Hematopoietic multipotent progenitor cell treated with erythropoietin and hydrocortisone succinate and interleukin-3 and kit ligand, for 17 days (in vitro differentiated cells): ENCODE measurements at regions not wholly inside any gene's neighbourhood (a gene's known extent, or its start where the extent isn't known, plus 50 kb on each side); places are given as distances from the start of the nearest gene placed in this dataset.

Experiments used
- DNase-seq: peaks from one replicate; pipeline ENCODE4 v3.0.0-alpha.2; 2015; ENCODE audit warnings: low spot score

DNA sequence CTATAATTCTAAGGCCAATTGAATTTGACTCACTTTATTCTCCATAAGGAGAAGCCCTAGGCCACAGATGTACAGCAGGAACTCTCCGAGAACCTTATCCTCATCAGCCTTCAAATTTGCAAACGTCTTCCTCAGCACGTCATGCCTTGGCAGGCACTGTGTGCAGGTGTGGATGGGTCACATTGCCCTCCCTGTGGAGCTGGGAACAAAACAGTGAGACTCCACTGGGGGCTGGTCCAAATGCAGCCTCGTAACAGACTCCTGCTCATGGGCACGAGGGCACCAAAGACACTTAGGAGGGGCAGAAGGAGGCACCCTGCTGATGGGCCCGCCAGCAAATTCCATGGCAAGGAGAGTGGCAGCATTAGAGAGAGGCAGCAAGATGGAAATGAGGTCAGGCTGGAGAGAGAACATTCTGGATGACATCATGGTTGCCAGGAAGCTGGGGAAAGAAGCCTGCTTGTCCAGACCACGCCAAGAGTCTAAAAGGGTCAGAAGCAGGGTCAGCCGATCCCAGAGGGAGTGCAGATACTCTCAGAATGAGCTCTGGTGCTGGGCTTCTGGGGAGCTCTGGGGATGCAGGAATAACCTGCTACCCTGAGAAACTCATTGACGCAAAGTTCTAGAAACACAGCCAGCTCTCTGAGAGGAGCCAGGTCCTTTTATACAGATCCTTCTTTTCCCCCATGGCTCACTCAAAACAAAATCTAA, 242.2 kb downstream of the B3GLCT start:
- no peak for DNase-seq

DNA sequence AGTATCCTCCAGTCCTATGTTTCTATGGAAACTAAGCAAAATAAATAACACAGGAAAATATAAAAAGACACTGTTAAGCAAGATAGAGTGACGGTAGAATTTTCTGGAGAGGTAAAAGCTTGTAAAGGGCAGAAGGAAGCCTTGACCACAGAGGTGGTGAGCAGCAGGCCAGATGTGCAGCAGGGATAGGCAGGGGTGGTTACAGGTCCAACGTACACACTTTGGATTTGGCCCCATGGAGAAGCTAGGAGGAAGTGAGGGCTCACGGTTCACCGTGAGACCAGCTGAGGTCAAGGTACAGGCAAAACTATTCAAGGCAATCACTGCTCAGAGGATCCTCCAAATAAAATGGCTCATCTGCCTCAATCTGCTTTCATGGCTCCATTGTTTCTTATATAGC, 242.8 kb downstream of the B3GLCT start:
- no peak for DNase-seq

DNA sequence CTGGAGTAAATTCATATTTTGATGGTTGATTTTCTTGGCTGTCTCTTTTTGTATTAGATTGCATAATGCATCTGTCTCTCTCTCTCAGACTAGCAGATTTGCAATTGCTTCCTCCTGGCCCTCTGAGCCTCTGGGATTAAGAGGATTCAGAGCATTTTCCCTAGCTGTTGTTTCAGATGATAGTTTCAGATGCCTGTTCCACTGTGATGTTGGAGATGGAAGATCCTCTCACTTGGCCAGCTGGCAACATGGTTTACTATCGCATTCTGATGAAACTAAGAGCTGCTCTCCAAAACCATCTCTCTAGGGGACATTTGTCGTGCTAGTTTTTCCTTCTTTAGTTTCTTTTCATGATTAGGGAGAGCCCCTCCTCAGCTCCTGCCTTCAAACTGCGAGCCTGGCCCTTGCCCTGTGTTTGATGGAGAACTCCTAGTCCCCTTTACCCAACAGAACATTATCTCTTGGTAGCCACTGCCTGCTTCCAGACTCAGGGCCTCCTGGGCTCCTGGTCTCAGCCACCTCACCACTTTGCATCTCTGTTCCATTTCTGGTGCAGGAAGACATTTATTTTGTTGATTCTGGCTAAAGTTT, 244.6 kb downstream of the B3GLCT start:
- DNase-seq = no peak

DNA sequence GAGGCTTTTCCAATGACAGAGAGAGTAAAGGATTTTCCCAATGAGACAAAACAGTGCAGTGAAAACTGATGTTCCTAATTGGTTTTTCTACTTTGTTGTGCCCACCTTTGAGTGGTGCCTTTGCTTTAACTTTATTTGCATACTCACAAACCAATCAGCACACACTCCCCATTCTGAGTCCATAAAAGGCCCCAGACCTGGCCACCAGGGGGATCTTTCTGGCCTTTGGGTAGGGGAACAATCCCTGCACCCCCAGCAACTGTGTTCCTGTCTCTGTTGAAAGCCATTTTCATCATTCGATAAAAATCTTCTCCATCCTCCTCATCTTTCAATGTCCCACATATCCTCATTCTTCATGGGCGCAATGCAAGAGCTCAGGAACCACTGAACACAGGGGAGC, 252.8 kb downstream of the B3GLCT start:
- no peak for DNase-seq

DNA sequence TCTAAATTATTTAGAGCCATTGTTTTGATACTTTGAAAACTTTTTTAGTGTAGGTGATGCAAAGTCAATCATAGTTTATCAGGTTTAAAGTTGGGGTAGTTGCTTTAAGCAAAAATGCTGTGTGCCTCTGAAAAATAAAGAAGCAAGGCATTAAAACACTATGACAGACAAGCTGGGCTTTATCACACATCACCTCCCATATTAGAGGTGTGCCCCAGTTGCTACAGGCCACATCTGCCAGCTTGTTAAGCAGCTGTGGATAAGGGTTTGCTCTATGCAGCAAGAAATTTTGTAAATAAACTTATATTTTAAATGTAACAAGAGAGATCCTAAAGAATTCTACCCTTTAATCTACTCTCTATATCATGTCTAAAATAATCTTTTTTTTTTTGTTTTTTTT, 255.8 kb downstream of the B3GLCT start:
- DNase-seq = no peak

DNA sequence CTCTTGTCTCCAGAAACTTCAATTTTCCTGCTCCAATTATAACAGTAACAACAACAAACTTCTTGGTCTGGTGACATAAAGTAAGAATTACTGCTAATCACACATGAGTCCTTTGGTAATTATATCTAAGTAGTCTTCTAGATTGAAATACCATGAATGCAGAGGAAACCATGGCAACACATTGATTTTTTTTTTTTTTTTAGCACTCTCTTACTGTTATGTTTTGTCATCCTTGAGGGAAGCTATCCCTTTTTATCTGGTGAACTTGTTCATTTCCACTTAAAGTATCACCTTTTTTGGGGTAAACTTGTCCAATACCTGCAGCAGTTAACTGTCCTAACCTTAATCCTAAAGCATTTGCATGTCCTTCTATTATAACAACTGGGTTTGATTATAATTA, 256.3 kb downstream of the B3GLCT start:
- DNase-seq = no peak

DNA sequence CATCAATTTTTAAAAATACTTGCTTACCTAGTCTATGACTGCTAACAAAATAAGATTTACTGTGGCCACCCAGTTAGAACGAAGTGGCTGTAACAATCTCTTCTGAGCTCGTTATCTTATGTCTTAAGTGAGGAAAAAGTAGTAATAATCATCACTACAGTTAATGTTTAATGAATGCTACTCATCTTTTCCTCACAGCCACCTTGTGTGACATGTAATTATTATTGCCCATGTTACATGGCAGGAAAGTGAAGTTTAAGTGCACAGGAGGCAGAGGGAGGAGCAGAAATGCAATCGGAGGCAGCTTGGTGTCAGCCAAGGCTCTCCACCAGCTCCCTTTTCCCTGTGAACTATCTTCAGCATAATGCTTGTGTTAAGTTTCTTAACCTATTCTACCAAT, 260.3 kb downstream of the B3GLCT start:
- DNase-seq = no peak

GRCh38 chr13:31461923-31462322, 262.1 kb downstream of the B3GLCT start:
- no peak for DNase-seq

GRCh38 chr13:31462766-31463165, 263.0 kb downstream of the B3GLCT start:
- no peak for DNase-seq

- no peak for DNase-seq
Measured at GRCh38 chr13:31468114-31468902, 268.5 kb downstream of the B3GLCT start.

DNA sequence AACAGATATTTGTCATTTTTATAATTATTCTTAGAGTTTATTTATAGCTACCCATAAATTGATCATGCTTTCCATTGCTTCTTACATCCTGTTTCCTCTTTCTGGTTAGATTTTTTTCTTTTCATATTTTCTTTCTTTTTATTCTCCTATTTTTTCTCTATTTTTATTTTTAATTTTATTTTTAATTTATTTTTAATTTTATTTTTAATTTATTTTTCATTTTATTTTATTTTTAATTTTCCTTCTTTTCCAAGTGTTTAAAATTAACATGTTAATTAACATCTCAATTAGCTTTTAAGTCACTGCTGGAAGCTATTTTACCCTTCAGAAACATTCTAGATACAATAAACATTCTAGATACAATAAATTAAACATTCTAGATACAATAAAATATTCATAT, 269.6 kb downstream of the B3GLCT start:
- DNase-seq = no peak

DNA sequence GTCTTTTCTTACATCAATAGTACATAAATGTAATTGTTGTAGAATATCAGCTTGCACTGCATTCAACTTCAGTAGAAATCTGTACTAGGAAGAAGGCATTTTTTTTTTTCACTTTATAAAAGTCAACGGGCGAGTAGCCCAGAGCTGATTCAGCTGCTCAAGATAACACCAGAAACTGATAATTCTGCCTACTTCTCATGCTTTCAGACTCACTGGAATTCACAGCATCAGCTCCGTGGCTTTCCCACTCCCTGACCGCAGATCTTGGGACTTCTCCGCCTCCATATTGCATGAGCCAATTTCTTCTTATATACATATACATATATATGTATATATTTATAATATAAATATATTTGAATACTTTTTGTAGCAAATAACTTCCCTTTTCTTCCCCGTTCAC, 263.1 kb upstream of the RXFP2 start:
- DNase-seq = no peak

DNA sequence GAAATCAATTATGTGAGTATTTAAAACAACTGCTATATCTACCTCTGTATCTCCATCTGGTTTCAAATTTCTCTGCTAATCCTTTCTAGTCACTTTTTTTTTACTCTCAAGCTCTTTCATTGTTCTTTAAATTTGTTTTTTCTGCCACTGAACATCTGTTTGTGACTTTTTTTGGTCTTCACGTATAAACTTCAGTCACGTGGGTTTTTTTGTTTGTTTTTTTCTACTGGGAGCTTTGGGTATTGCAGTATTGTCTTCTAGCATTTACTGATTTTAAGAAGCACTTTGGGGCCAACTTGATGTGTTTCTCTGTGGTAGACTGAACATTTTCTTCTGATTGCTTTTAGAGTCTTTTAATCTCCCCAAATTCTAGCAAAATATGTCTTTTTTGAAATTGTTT, 262.6 kb upstream of the RXFP2 start:
- no peak for DNase-seq

- DNase-seq = no peak
Measured at GRCh38 chr13:31477961-31478360, 261.4 kb upstream of the RXFP2 start.

DNA sequence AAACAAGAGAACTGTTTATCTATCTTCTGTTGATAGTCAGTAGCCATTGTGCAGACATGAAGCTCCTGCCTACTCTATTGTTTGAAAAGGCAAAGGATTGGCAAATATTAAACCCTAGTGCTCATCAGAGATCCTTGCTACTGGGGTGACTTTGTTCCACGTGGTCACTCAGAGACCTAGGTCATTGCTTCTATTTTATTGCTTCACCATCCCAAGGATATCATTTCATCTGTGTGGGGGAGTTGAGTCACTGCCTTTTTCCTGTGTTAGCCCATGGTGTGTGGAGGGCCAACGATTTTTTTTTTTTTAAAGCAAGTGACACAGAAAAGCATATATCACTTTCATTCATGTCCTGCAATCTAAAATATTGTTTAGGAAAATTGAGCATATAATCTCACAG, 254.1 kb upstream of the RXFP2 start:
- DNase-seq = no peak

DNA sequence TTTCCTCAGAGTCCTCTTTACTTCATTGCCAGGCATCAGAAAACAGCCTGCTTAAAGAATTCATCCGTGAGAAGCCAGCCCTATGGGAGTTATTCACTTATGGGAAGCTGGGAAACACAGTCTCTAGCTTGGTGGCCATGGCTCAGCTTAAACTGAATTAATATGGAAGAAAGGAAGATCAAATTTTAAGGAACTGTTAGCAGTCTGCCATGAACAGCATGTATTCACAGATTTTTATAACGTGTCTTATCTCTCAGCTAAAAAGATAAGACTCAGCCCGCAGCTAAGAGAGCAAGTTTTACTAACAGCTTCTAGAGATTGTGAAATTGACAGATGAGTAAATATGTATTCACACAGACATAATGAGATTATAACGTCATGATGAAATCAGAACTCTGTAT, 253.7 kb upstream of the RXFP2 start:
- no peak for DNase-seq

DNA sequence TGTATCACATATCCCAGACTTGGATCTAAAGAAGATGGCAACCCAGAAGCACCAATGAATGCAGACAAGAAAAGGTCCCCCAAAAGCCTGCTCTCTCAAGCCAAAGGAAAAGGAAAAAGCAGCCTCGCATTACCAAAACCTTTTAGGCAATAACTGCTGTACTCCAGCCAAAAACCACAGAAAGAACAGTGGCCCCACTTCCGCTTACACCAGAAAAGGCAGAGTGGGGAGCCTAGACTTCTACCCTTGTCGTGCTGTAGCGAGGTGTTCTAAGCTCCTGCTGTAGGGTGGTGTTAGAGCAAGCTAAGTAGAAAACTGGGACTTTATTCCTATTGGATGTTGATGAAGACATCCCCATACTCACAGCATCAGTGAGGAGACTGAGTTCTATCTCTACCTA, 244.0 kb upstream of the RXFP2 start:
- no peak for DNase-seq

DNA sequence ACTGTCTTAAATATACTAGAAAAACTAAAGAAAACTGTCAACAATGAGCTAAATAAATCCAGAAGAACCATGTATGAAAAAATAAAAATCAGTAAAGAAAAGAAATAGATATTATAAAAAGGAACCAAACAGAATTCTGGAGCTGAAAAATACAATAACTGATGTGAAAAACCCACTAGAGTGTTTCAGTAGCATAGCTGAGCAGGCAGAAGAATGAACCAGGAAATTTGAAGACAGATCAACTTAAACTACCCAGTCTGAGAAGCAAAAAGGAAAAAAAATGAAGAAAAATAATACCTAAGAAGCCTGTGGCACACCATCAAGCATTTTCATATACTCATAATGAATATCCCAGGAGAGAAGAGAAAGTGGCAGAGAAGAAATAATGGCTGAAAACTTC, 240.1 kb upstream of the RXFP2 start:
- no peak for DNase-seq

- no peak for DNase-seq
Measured at GRCh38 chr13:31503626-31504025, 235.7 kb upstream of the RXFP2 start.

GRCh38 chr13:31504918-31505317, 234.4 kb upstream of the RXFP2 start:
- DNase-seq = no peak

- DNase-seq = no peak
Measured at GRCh38 chr13:31512331-31512730, 227.0 kb upstream of the RXFP2 start.

DNA sequence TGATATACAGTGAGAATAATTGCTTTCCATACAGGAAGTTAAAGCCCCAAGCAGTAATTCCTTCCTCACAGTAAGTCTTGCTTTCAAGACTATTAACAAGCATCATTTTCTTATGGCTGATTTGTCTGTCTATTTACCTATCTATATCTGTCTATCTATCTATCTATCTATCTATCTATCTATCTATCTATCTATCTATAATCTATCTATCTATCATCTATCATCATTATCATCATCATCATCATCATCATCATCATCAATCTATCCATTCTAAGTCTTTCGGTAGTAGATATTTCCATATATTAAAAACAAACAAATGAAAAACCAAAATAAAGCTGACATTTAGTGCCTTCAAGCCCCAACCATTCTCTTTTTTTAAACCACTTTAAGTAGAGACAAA, 224.4 kb upstream of the RXFP2 start:
- DNase-seq = no peak

DNA sequence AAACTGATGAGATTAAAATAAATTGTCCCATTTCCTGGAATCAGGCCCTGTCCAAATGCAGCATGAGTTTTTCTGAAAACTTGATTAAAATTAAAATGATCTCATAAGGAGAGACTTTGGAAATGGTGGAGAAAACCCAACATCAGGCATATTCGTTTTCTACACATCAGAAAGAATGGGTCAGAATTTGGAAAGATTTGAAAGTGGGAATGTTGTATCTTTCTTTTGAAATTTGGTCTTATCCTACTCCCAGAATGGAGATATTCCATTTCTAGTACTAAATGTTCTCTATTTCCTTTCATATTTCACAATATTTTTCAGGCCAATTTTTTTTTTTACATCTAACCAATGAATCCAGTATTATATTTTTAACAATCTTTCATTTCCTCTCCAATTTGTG, 223.9 kb upstream of the RXFP2 start:
- no peak for DNase-seq

DNA sequence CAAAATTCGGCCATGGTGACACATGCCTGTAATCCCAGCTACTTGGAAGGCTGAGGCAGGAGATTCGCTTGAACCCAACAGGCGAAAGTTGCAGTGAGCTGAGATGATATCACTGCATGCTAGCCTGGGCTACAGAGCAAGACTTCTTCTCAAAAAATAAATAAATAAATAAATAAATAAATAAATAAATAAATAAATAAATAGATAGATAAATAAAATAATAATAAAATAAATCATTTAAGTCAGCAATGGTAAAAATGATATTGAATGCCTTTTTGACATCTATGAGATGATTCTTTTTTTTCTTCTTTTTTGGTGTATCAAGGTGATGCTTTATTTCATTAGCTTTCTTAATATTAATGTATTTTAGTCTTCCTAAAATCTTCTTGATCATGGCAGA, 221.7 kb upstream of the RXFP2 start:
- no peak for DNase-seq
